GM18868 (cell line): ENCODE measurements at regions not wholly inside any gene's neighbourhood (a gene's known extent, or its start where the extent isn't known, plus 50 kb on each side); places are given as distances from the start of the nearest gene placed in this dataset.

Experiments
- ATAC-seq: cut with Tn5 transposase; IDR thresholded peaks from one replicate; pipeline ENCODE4 v1.9.1; 2021; ENCODE audit warnings: mild to moderate bottlenecking, moderate library complexity; ENCODE audit not compliant: unreplicated experiment

GRCh38 chr13:79267560-79267959 is 138.5 kb downstream of the RBM26 start:
- no peak for ATAC-seq

DNA sequence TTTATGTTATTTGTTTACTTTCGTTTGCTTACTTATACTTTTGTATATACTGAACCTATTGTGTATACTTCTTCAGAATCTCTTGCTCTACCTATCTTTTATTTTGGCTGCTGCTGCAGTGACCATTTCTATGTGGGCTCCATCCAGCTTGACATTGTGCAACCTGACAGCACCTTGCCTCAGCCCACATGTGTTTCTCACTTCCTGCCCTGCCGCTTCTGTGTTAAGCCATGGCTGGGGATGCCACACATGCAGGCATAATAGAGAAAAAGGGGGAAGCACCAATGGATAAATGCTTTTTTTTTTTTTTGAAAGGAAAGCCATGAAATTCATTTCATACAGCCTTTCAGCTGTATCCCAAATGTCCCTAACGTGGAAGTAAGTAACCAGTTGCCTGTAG is 147.6 kb downstream of the RBM26 start:
- ATAC-seq, result peak; percentile 93

- ATAC-seq, result peak; percentile 46
Measured at GRCh38 chr13:79246578-79246949, 159.5 kb downstream of the RBM26 start.

GRCh38 chr13:79245937-79246577 is 160.0 kb downstream of the RBM26 start:
- peak; percentile 55 for ATAC-seq

DNA sequence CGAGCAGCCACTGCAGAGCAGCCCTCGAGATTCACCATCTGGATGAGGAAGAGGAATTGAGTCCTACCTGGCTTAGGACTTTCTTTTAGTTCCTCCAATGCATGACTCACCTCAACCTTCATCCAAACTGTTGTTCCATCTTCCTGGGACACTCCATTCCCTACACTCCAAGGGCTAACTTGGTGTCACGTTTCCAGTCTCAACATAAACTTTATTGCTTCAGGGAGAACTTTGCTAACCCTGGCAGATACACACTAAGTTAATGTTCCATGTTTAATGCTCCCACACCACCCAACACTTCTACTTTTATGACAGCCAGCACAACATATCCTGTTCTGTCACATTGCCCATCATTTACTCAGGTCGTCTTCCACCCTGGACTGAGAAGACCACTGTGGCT is 164.4 kb downstream of the RBM26 start:
- ATAC-seq, result no peak

DNA sequence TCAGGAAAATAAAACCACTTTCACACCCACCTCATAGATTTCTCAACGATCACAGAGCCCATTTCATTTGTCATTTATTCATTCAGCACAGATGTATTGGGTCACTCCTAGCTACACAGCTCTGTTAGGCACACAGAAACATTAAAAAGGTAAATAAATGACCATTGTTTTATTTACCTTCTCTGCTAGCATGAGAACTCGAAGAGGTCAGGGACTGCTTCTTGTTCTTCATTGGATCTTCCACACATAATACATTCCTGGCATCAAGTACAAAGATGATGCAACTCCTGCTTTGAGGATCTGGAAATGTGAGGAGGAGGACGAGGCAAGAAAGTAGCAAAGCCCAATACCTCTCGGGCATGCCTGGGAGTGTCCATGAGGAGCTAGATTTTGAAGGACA is 168.1 kb downstream of the RBM26 start:
- no peak for ATAC-seq

GRCh38 chr13:79231887-79232286 is 174.2 kb downstream of the RBM26 start:
- ATAC-seq, result no peak

DNA sequence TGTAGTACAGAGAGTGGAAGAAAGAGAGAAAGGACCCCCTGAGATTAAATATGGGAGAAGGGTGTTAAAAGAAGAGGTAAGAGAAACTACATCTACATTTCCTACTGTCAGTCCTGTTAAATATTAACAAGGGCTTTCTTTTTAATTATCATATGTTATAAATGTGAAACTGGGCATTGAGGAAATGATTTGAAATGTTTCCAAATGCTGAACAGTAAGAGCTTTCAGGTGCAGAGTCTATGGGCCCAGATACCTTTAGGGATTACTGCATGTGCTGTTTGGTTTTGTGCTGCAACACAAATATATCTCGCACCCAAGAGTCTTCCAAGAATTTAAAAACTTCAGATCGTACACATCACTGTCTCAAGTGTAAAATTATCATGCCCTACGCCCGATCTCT is 176.3 kb downstream of the RBM26 start:
- ATAC-seq, result no peak

GRCh38 chr13:79228972-79229371 is 177.1 kb downstream of the RBM26 start:
- no peak for ATAC-seq

DNA sequence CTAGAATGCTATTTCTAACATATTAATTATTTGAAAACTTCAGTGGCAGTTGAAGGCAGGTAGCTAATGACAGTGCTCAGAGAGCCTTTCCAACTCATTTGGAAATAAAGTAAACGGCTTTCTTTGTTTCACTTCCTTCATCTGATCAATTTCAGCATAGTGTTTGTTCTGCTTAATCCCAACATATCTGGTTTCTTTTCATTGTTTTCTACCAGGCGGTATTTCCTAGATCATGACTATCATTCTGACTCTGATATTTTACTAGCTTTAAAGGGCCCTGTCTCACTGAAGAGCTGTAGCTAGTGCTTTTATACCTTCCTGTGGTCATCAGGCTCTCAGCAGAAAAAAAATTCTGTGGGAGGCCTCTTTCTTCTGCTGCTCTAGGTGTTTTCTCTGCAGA is 178.6 kb downstream of the RBM26 start:
- ATAC-seq, result peak; percentile 94

GRCh38 chr13:79226938-79227337 is 179.1 kb downstream of the RBM26 start:
- ATAC-seq, result peak; percentile 26

- no peak for ATAC-seq
Measured at GRCh38 chr13:79226250-79226649, 179.8 kb downstream of the RBM26 start.

GRCh38 chr13:79225487-79226232 is 180.4 kb downstream of the RBM26 start:
- no peak for ATAC-seq

GRCh38 chr13:79222427-79223205 is 183.4 kb downstream of the RBM26 start:
- no peak for ATAC-seq

DNA sequence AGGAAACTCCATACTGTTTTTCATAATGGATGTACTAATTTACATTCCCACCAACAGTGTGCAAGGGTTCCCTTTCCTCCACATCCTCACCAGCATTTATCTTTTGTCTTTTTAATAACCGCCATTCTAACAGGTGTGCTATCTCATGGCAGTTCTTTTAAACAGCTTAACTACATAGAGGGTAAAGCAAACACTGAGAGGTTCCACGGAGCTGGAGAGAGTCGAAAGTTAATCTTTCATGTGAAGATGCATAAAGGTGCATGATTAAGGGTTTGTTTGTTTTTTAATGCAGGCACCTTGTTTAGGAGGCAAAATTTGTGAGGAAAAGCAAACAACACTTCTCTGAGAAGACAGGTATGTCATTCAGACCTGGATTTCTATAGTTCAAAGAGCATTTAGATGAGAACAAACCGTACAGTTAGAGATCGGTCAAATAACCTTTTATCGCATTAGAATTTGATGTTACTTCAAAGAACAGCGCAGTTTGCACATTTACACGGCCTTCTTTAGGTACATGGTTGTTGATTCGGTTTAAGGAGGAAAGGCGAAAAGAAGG is 193.9 kb downstream of the RBM26 start:
- no peak for ATAC-seq

- ATAC-seq, result no peak
Measured at GRCh38 chr13:79211377-79211776, 194.7 kb downstream of the RBM26 start.

- ATAC-seq, result no peak
Measured at GRCh38 chr13:79197933-79198332, 208.1 kb downstream of the RBM26 start.

DNA sequence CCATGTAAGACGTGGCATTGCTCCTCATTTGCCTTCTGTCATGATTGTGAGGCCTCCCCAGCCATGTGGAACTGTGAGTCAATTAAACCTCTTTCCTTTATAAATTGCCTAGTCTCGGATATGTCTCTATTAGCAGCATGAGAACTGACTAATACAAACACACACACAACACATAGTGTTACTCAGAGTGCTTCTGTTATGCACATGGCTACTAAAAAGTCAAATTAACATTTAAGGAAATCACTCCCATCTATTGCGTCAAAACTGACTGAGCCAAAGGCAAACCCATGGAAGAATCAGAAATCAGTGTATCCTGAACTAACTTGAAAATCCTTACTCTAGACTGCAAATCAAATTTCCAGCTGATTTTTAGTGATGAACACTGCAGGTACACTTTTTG is 209.2 kb downstream of the RBM26 start:
- ATAC-seq, result no peak

- no peak for ATAC-seq
Measured at GRCh38 chr13:79196366-79196765, 209.7 kb downstream of the RBM26 start.

DNA sequence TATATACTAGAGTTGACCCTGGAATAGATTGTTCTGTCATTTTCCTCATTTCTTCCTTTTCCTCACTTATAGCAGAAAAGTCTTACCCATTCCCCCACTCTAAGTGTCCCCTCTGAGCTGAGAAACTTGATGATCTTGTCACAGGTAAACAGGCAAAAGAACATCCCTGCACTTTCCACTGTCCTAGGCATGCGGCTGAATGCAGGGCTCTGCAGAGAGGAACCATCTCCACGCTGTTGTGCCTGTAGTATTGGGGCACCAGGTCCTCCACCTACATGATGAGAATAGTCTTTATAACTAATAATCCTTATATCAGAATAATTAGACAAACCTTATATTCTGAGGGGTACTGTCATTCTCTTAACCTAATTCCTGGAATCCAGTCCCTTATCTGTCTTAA is 211.3 kb downstream of the RBM26 start:
- ATAC-seq, result peak; percentile 32

- ATAC-seq, result peak; percentile 93
Measured at GRCh38 chr13:79194272-79194671, 211.8 kb downstream of the RBM26 start.

DNA sequence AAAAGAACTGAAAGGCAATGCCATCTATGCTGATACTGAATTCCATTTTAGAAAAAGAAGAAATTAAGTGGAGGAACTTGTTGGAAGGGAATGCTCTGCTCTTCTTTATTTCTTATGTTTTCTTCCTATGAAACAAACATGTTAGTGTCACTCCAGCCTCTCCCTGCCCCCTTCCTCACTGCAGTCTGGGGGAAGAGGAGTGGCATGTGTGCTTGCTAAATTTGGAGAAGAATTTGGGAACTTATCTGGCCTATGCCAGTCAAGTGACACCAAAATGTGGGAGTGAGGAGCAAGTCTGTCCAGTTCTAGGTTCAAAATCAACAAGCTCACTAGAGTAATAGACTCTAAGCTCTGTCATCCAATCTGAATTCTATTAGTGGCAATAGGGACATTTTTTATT is 214.6 kb downstream of the RBM26 start:
- no peak for ATAC-seq
